GM23248 (cell line): ENCODE measurements at regions not wholly inside any gene's neighbourhood (a gene's known extent, or its start where the extent isn't known, plus 50 kb on each side); places are given as distances from the start of the nearest gene placed in this dataset.

ENCODE experiments used
- EZH2 ChIP-seq: fragments of 200-600 bp; sonication (generic); IDR thresholded peaks from 2 replicates; pipeline ENCODE4 v1.6.1; 2018; ENCODE audit warnings: antibody characterized with exemption, mild to moderate bottlenecking; ENCODE audit not compliant: insufficient read depth, poor library complexity, severe bottlenecking
- EZH2phosphoT487 ChIP-seq: fragments of 200-600 bp; sonication (generic); IDR thresholded peaks from 2 replicates; pipeline ENCODE4 v1.6.1; 2018; ENCODE audit warnings: antibody characterized with exemption, moderate library complexity, mild to moderate bottlenecking, low read depth; ENCODE audit not compliant: insufficient read depth

DNA sequence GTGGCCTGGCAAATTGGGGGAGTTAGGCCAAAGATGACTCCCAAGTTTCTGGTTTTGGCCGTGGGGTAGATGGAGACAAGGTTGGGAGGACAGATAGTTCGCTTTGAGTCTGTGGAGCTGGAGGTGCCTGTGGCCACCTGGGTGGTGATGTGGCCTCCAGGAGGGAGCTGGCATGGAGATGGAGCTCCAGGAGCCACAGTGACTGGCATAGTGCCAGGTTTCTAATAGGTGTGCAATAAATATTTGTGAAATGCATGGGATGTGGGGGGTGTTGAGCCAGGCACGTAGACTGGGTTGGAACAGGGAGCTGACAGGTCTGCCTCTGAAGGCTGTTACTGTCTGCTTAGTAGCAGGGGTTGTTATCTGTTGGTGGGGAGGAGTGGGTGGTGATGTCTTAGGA is 102.7 kb downstream of the PAX1 start:
- TF ChIP-seq EZH2 (no peak), EZH2phosphoT487 (no peak)
